ENCODE measurements at regions not wholly inside any gene's neighbourhood (a gene's known extent, or its start where the extent isn't known, plus 50 kb on each side); places are given as distances from the start of the nearest gene placed in this dataset.

DNA sequence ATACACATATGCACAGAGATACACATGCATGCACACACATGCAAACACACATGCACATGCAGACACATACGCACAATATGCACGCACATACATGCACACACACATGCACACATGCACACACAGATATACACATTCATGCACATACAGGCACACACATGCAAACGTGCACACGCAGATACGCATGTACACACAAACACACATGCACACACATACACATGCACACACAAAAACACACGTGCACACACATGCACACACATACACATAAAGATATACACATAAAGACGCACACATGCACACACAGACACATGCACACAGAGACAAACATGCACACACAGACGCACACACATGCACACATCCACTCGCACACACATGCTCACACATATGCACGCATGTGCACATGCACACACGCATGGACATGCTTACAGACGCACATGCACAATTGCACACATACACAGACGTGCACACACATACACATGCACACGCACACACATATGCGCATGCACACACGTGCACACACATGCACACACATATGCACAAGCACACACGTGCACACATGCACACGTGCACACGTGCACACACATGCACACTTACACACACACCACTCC is 145.2 kb downstream of the ADRA2C start:
- TF ChIP-seq EZH2 (optimal IDR thresholded peaks at IDR 0.05; ENCODE audit: low read depth, low read length) (no peak), EZH2phosphoT487 (IDR thresholded peaks at IDR 0.05; ENCODE audit: low read length) (no peak)
- TF ChIP-seq, protein P1, sequence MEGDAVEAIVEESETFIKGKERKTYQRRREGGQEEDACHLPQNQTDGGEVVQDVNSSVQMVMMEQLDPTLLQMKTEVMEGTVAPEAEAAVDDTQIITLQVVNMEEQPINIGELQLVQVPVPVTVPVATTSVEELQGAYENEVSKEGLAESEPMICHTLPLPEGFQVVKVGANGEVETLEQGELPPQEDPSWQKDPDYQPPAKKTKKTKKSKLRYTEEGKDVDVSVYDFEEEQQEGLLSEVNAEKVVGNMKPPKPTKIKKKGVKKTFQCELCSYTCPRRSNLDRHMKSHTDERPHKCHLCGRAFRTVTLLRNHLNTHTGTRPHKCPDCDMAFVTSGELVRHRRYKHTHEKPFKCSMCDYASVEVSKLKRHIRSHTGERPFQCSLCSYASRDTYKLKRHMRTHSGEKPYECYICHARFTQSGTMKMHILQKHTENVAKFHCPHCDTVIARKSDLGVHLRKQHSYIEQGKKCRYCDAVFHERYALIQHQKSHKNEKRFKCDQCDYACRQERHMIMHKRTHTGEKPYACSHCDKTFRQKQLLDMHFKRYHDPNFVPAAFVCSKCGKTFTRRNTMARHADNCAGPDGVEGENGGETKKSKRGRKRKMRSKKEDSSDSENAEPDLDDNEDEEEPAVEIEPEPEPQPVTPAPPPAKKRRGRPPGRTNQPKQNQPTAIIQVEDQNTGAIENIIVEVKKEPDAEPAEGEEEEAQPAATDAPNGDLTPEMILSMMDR (IDR thresholded peaks at IDR 0.05; ENCODE audit: low read length): no peak
